ENCODE measurements at regions not wholly inside any gene's neighbourhood (a gene's known extent, or its start where the extent isn't known, plus 50 kb on each side); places are given as distances from the start of the nearest gene placed in this dataset.
"Not testable (repeated sequence)": the region's sequence is repeated elsewhere in the genome, so short reads cannot be mapped to it uniquely, and the experiment has no call there.

DNA sequence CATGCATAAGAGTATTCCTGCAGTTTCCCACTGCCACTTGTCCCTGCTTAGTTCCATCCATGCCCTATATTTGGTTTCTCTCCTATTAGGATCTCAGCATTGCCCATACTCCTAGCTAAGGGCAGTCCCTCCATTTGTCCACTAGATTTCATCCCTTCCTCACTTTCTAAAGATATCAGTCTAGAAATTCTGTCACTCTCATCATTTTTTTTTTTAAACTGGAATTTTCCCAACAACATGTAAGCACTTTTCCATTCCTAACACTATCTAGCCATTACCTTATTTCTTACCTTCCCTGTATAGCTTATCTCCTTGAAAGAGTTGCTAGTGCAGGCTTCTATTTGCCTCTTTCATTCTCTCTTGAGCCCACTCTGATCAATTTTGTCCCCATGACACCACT is 312.2 kb downstream of the BTBD3 start:
- Histone ChIP-seq H3K27ac (no peak overlapping the region), H3K4me3 (ENCODE audit: low read depth, low read length) (no peak overlapping the region), H3K27me3 (replicated peaks) (no peaks in the 10 kb centered on the region), H3K36me3 (replicated peaks) (no peaks in the 10 kb centered on the region)
- no peak for DNase-seq
- no peak for TF ChIP-seq CTCF (IDR thresholded peaks at IDR 0.05; ENCODE audit: low read depth, low read length, missing control alignments)
- in situ Hi-C loops (cut with HindIII; ENCODE audit: low pct_ligation_motif_present, low sequenced_read_pairs), result no loop called here

DNA sequence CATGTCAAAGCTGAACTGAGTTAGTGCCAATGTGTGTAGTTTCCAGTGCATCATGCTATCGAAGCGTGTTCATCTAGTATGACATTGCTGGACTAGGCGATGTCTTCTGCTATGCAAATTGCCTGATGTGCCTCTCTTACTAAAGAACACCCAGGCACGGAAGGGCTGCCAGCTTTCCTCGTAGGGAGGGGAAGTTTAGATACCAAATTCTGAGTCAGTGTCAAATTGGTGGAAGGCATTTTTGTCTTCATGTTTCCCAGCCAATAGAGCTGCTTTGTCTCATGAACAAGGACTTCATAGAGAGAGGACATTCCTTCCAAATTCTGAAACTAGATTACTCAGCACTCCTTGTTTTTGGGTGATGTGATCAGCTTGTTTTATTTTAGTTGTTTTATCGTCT is 320.1 kb downstream of the BTBD3 start:
- H3K27me3 ChIP-seq (replicated peaks), result no peaks in the 10 kb centered on the region
- no peak for TF ChIP-seq CTCF (IDR thresholded peaks at IDR 0.05; ENCODE audit: low read depth, low read length, missing control alignments)
- DNase-seq, result no peak
- H3K4me3 ChIP-seq (ENCODE audit: low read depth, low read length), result no peak overlapping the region
- no peaks in the 10 kb centered on the region for H3K36me3 ChIP-seq (replicated peaks)
- in situ Hi-C loops (cut with HindIII; ENCODE audit: low pct_ligation_motif_present, low sequenced_read_pairs), result no loop called here
- H3K27ac ChIP-seq, result no peak overlapping the region

DNA sequence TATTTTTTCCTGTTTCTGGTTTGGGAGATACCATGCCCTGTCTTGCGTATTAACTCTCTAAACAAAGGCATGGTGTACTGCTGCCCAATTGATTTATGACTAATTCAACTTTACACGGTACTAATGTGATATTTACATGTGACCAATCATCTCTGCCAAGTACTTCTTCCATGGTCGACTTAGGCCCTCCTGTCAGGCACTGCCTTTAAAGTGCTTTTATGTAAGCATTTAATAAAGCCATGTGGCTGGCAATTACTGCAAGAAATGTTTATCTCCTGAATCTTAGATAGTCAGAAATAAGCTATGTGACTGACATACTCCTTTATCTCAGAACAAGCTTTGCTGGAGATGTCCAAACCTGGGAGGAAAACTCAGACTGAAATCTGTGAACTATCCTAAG is 323.4 kb downstream of the BTBD3 start:
- no peak for DNase-seq
- Histone ChIP-seq H3K36me3 (replicated peaks) (no peaks in the 10 kb centered on the region), H3K27ac (no peak overlapping the region), H3K27me3 (replicated peaks) (no peaks in the 10 kb centered on the region), H3K4me3 (ENCODE audit: low read depth, low read length) (no peak overlapping the region)
- TF ChIP-seq CTCF (IDR thresholded peaks at IDR 0.05; ENCODE audit: low read depth, low read length, missing control alignments), result no peak
- in situ Hi-C loops (cut with HindIII; ENCODE audit: low pct_ligation_motif_present, low sequenced_read_pairs), result no loop called here

DNA sequence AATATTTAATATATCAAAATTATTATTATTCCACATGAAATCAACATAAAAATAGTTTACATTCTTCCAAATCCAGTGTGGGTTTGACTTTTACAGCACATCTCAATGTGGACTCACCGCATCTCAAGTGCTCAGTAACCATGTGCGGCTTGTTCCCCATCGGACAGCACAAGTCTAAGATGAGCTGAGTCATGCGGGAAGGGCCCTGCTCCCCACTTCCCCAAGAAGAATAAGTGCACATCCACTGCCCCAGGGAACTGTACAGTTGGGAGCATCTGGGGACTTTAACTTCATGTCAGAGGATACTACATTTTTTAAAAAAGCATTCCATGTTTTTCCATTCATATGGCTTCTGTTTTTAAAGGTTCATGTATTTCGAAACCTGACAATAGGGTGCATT is 325.6 kb downstream of the BTBD3 start:
- Histone ChIP-seq H3K27ac (no peak overlapping the region), H3K4me3 (ENCODE audit: low read depth, low read length) (no peak overlapping the region), H3K36me3 (replicated peaks) (no peaks in the 10 kb centered on the region), H3K27me3 (replicated peaks) (no peaks in the 10 kb centered on the region)
- in situ Hi-C loops (cut with HindIII; ENCODE audit: low pct_ligation_motif_present, low sequenced_read_pairs), result no loop called here
- DNase-seq, result no peak
- no peak for TF ChIP-seq CTCF (IDR thresholded peaks at IDR 0.05; ENCODE audit: low read depth, low read length, missing control alignments)

DNA sequence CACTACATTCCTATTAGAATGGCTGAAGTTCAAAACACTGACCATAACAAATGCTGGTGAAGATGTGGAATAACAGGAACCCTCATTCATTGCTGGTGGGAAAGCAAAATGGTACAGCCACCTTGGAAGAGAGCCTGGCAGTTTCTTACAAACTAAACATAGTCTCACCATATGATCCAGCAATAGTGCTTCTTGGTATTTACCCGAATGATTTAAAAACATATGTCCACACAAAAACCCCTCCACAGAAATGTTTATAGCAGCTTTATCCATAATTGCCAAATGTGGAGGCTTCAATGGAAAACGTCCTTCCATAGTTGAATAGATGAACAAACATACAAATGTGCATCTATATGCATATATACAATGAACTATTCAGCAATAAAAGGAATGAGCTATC is 330.8 kb downstream of the BTBD3 start:
- Histone ChIP-seq H3K27me3 (replicated peaks) (no peaks in the 10 kb centered on the region), H3K4me3 (ENCODE audit: low read depth, low read length) (no peak overlapping the region), H3K36me3 (replicated peaks) (no peaks in the 10 kb centered on the region), H3K27ac (no peak overlapping the region)
- TF ChIP-seq CTCF (IDR thresholded peaks at IDR 0.05; ENCODE audit: low read depth, low read length, missing control alignments), result no peak
- no peak for DNase-seq
- in situ Hi-C loops (cut with HindIII; ENCODE audit: low pct_ligation_motif_present, low sequenced_read_pairs), result no loop called here

- H3K27me3 ChIP-seq (replicated peaks); in situ Hi-C loops (cut with HindIII; ENCODE audit: low pct_ligation_motif_present, low sequenced_read_pairs); H3K4me3 ChIP-seq (ENCODE audit: low read depth, low read length); H3K36me3 ChIP-seq (replicated peaks); DNase-seq; H3K27ac ChIP-seq: not testable (repeated sequence)
These were observed 333.0 kb downstream of the BTBD3 start for GRCh38 chr20:12250661-12251060.

Data from brain microvascular endothelial cell (primary cell).